ENCODE measurements at regions not wholly inside any gene's neighbourhood (a gene's known extent, or its start where the extent isn't known, plus 50 kb on each side); places are given as distances from the start of the nearest gene placed in this dataset.
A peak's percentile ranks its signal among the peaks of the same experiment; 100 is the strongest.

DNA sequence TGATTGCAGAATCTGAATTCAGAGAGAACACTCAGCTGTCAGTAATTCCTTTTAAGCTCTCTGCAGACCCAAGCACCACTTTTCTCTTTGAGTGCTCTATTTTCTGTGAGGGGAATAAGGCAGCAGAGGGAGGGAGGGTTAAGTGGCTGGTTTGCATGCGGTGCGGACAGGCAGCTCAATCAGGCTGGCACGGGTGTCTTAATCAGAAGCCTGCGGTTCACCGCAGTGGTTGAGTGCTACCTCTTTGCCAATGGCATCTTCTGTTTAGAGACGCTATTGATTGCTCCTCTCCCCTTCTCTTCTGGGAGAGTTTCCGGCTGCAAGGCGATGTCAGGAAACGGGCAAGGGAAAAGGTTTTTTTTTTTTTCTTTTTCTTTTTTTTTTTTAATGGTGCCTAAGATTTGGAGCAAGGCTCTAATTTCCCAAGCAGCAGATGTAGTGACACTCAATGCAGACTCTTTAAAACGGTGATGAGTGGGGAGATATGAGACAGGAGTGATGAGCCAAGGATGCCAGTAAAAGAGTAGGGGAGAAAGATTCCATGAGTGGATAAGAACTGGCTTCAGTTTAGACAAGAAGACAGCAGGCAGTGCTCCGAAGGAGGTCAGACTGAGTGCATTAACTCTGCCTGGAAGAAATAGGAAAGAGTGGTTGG lies 533.7 kb upstream of the SEL1L start:
- FAIRE-seq: no peak

DNA sequence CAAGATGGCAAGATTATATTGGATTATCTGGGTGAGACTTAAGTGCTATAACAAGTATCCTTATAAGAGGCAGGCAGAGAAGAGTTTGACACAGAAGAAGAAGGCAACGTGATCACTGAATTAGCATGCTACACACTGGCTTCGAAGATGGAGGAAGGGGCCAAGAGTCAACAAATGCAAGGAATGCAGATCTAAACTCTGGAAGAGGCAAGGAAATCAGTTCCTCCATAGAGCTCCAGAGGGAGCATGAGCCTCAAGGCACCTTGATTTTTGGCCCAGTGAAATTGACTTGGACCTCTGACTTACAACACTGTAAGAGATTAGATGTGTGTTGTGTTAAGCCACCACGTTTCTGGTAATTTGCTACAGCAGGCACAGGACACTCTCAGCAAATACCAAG lies 536.4 kb upstream of the SEL1L start:
- no peak for FAIRE-seq

DNA sequence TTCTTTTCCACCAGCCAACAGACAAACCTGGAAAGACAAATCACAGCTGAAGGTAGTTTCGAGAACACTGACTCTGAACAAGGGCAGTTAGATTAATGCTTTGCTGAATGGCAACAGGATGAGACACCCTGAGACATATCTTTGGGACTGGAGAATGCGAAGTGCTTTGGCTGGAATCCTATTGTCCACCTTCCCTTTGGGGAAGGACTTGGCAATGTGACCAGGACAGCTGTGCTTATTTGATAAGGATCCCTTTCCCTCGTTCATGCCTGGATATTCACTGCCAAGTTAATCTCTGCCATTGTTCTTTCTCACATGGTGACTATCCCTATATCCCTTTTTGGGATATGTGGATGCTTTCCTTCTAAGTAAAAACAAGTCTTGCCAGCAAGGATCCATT lies 537.1 kb upstream of the SEL1L start:
- FAIRE-seq: no peak

DNA sequence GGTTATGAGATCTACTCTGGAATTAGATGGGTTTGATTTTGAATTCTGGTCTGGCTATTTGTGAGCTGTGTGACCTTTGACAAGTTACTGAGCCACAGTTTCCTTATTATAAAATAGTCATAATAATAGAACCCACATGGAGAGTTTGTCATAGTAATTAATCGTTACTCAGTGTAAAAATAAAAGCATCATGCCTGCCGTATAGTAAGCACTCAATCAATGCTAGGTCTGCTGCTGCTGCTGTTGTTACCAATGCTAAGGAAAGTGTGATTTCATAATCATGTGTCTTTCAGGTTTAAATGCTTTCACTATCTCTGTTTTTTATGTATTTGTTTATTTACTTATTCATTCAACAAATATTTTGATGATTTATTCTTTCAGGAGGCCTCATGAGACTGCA lies 539.9 kb upstream of the SEL1L start:
- no peak for FAIRE-seq

DNA sequence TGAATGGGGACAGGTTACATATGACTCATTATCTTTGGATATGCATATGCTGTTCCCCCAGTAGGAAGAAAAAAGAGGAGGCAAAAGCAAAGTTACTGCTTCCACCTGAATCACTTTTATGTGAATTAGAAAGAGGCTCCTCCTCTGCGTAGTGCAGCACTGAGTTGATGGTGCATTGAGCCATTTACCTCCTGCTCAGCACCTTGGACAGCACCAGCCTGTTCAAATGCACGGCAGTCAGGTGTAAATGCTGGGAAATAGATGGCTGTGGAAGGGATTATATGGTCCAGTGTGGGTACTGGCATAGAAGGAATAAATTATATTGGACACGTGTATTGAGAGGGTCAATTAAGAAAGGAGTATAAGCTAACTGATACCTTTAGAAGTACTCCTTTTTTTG lies 541.9 kb upstream of the SEL1L start:
- no peak for FAIRE-seq

DNA sequence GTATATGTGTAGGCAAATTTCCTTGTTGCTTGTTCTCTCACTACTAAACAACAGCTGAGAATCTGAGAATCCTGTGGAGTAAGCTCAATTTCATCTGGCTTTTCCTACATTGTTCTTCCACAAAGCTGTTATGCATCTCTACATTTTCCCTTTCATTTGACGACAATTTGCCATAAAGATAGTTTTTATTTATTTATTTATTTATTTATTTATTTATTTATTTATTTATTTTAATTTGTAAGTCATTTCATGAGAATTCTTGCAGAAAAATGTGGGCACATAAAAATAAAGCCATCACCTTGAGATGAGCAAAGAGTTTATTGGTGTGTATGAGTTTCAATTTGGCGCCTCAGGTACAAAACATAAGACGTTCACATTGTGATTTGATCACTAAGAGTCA lies 545.9 kb upstream of the SEL1L start:
- FAIRE-seq: no peak

DNA sequence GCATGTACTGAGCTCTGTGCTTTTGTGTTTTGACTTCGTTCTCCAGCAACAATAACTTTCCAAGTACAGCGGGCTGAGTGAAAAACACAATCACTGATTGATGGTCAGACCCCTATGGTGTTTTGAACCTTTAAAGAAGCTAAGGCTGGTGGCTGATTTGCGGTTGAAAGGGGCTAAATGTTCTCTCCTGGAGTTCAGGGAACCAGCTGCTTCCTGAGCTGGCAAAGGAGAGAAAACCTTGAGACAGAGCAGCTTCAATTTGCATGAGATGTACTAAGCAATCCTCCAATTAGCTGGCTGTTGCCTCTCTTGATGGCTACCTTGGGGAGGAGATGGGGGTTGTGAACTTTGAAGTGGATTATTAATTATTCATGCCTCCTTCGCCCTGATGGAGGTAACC lies 546.7 kb upstream of the SEL1L start:
- FAIRE-seq: no peak

DNA sequence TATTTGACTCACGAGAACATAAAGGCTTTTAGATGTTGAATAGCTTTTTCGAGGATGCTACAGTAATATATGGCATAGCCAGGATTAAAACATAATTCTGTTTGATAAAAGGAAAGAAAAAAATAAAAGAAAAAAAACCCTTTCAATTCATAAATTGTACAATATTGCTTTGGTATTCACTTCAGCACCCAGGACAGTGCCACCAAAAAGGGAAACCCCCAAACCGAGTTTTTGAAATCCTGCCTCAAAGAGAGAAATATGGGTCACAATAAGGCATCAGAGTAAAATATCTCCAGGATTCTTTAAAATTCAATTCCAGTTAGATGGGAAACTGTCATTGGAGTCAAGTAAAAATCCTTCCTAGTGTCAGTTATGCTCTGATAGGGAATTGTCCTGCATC lies 551.2 kb upstream of the SEL1L start:
- no peak for FAIRE-seq

DNA sequence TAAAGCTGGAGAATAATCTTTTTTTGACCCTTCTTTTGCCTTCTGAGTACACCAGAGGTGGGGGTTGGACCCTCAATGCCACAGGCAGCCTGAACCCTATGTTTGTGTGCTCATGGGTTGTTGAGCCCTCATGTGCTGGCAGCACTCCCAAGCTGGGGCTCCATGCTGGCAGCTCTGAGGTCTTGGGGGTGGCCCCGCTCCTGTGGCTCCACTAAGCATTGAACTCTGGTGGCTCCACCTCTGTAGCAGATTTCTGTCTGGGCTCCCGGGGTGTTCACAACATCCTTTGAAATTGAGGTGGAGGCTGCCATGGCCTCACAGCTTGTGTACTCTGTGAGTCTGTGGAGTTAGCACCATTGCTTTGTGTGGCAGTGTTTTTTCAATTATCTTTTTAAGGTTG lies 557.4 kb upstream of the SEL1L start:
- FAIRE-seq: no peak

DNA sequence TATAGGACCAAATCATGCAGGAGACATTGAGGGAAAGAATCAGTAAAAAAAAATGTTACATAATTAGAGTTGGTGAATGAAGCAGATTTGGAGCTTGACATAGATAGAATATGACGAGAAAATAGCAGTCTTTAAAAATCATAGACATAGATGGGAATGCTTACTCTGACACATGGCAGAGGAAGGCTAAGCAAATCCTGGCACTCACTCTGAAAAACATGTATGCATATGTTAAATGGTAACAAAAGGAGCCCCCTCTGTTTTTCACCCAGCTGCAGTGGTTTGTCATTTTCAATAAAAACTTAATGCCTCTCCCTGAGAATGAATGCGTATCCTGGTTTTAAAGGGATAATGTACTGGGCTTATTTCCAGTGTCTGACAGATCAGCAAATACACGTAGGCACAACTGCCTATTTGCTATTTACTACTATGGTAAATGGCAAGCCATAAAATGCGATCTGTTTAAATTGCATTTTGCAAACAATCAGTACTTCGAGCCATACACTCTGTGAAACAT lies 561.2 kb upstream of the SEL1L start:
- FAIRE-seq: no peak

DNA sequence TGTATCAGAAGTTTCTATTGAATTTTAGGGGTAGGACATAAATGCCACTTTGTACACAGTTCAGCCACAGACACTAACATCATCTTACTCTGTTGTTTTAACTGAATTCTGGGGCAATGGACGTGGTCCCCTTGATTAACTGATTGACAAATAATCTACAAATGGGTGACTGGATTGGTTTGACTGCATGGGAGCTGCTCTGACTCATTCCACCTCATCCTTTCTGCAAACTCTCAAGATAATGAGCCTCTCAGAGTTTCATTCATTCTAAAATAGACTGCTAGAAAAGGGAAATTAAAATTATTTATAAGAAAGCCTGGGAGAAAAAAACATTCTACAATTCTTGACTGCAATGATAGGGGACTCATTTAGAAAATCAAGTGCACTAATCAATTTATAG lies 570.4 kb upstream of the SEL1L start:
- no peak for FAIRE-seq

DNA sequence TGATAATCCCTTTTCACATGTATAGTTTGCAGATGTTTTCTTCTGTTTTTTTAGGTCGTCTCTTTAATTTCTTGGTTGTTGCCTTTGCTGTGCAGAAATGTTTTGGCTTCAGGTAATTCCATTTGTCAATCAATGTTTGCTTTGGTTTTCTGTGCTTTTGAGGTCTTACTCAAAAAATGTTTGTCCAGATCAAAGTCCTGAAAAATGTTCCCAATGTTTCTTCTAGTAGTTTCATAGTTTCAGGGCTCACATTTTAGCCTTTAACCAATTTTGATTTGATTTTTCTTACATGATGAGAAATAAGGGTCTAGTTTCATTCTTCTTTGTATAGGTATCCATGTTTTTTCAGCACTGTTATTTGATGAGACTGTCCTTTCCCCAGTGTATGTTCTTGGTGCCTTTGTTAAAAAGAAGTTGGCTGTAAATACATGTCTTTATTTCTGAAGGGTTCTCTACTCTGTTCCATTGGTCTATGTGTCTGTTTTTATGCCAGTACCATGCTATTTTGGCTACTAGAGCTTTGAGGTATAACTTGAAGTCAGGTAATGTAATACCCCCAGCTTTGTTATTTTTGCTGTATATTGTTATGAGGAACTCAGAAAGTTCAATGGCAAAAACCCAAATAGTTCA lies 578.7 kb upstream of the SEL1L start:
- FAIRE-seq: no peak

DNA sequence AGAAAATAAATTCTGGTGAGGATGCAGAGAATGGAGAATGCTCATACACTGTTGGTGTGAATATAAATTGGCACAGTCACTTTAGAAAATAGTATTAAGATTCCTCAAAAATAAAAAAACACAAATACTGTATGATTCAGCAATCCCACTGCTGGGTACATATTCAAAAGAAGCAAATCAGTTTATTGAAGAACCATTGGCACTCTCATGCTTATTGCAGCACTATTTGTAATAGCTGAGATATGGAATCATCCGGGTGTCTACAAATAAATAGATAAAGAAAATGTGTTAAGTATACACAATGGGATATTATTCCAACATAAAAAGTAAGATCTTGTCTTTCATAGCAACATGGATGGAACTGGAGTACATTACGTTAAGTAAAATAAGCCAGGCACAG lies 579.4 kb upstream of the SEL1L start:
- no peak for FAIRE-seq

DNA sequence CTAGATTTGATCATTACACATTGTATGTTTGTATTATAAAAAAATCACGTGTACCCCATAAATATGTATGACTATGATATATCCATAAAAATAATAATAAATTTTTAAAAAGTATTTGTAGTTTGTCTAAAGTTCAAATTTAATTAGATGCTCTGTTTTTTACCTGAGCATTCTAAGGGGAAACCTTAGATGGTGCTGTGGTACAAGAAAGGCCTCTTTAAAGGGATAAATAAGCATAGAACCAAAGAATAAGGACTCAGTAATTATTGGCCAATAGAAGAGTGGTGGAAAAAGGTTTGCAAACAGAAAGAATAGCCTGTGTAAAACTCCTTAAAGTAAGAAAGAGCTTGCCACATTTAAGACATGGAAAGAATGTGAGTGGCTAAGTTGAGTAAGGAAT lies 580.1 kb upstream of the SEL1L start:
- FAIRE-seq: peak; percentile 77

DNA sequence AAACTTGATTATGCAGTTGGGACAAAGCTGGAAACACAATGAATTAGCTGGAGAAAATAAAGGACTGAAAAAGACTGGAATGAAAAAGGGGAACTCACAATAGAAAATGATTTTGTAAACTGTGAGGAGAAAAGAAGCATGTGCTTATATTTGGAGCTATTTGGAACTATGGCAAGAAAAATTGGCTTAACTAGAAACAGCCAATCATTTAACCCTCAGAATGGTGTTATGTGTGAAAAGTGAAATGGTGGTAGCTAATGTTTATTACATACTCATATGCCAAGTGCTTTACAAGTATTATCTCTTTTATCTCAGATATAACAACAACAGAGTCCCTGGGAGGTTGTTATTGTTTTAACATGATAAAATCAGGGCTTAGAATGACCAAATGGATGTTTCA lies 583.1 kb upstream of the SEL1L start:
- FAIRE-seq: peak; percentile 88

DNA sequence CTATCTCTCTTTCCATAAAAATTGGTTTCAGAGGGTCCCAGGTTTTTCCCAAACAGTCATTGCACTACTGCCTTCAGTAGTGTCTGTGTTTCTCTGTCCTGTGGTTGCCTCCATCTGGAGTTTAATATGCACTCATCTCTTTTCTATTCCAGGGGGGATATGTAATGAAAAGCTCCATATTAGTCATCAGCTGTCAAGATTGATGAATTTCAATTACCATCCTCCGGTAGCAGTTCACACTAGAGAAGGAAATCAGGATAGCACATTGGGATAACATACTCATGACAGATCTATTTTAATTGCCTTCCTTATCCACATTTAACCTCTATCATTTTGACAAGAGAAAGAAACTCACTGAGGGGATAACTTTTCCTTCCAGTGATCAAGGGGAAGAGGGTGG lies 589.0 kb upstream of the SEL1L start:
- FAIRE-seq: no peak

DNA sequence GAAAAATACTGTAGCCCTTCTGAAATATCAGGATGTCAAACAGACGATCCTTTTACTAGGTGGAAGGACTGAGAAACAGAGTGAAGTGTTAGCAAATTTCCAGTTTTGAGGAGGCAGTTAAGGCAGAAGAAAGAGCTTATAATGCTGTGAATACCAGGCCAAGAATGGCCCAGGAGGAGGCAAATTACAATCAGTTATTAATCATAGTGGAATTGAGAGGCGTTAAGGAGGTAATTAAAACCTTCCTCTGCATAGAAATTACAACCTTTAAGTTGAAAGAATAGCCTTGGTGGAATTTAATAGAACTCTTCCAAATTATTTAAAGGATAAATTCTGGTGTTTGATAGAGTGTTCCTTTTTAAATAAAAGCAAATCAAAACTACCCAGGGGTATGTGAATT lies 590.9 kb upstream of the SEL1L start:
- FAIRE-seq: no peak

DNA sequence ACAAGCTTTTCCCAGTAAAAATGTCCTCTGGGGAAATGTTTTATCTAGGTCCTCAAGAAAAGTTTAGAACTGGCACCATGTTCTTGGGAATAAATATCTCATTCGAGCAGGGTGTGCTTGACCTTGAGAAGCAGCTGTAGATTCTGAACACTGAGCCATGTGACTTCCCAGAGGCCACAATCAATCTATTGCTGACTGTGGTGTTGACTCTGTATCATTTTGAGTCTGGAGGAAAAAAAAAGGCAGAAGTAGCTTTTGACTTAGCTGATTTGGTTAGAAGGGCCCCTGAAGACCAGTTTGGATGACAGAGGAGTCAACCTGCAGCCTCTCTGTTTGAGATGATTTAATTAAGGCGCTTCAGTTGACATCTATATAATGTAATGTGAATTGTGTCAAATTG lies 592.4 kb upstream of the SEL1L start:
- no peak for FAIRE-seq

DNA sequence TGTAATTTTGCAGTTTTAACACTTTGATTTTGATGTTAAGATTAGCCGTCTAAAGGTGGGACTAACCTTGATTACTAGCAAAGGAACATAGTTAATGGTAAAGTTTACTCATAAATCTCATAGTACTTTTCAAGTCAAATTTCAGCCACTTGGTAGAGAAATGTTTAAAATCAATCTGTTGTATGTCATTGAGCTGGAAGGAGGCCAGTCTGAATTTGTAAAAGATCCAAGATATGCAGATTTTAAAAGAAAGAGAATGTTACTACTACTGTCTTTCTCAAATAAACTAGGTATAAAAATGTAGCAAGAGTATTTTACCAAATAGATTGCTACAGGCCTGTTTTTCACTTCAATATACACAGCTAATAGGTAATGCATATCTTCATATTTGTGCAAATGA lies 600.8 kb upstream of the SEL1L start:
- FAIRE-seq: no peak

DNA sequence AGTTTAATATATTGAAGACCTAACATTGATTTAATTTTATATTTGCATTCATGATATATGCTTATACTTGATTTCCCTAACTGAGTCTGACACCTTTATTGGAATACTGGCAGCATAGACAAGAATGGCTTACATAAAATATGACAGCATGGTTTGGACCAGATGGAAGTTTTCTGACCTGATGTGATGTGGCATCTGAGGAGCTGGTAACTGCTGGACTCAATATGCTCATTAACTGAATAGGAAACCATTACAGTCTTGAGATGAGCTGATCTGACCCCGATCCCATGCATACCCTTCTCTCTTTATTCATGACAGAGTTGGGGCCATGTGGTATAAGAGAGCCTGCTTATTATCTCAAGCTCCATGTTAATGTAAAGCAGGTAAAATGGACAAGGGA lies 604.8 kb upstream of the SEL1L start:
- no peak for FAIRE-seq

DNA sequence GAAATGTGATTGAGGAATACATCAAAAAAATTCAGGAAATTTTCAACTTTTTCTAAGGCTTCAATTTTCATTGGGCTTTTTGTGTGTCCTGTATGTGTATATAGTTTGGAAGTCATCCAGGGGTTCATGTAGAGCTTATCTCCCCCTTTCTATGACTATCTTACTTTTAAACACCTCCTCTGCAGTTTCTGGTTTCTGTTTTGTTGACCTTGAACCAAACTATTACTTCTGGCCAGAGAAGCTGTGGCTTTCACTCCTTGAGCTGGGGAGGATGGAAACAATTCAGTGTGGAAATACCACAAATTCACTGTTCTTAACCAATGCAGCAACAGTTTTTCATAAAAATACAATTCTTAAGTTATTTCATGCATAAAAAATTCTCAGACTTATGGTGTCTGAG lies 613.2 kb upstream of the SEL1L start:
- FAIRE-seq: no peak

DNA sequence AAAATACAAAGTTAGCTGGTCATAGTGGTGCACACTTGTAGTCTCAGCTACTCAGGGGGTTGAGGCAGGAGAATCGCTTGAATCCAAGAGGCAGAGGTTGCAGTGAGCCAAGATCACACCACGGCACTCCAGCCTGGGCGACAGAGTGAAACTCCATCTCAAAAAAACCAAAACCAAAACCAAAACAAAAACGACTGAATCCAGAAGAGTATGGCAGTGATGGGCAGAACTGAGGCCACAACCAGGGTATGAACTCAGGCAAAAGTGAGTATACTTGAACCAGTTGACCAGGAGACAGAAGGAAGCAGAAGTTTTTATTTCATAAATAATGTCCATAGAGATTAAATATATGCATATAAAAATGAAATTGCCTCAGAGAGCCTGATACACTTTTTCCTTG lies 620.0 kb upstream of the SEL1L start:
- no peak for FAIRE-seq

DNA sequence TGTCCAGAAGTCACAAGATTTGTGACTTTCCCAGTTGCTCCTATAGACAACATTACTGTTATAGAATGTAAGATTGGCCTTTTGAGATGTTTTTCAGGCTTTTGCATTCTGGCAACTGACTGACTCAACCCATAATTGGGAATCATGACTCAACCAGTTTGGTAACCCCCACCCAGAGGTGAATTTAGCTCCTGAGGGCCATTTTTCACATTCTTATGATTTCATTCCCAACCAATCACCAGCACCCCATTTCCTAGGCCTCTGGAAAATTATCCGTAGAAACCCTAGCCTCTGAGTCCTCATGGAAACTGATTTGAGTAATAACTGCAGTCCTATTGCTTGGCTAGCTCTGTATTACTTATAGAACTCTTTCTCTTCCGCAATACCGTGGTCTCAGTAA lies 626.0 kb upstream of the SEL1L start:
- no peak for FAIRE-seq

DNA sequence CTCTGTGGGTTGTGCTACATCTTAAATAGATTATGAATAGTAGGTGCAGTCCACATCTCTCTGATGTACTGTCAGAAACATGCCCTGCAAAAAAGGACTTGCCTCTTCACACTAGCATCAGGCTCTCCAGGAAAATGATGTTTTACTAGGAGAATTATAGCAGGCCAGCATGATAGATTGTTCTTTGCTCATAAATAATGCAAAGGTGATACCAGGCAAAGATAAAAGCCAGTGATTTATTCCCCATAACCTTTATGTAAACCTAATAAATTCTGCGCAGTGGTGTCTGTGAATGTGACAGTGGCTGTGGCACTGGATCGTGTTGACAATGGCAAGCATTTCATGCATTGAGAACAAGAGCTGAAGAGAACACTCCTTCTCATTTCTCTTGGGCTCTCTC lies 646.5 kb upstream of the SEL1L start:
- FAIRE-seq: no peak

DNA sequence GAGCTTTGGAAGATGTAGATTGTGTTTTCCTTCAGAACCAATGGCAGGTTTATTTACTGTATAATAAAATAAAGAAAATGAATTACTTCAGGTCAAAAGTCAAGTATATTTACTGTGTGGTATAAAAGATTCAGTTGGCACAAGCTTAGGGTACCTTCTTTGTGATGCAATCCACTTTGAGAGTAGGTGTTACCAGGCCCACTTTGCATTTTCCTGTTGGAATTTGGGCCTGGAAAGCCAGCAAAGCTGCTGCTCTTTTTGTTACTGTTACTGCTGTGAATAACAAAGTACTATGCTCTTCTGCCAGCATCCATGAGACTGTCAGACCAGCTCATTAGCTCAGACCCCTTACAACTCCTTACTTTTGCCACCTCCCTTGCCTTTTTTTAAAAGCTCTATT lies 649.0 kb upstream of the SEL1L start:
- FAIRE-seq: no peak
